Panc1 (cell line): ENCODE measurements at regions not wholly inside any gene's neighbourhood (a gene's known extent, or its start where the extent isn't known, plus 50 kb on each side); places are given as distances from the start of the nearest gene placed in this dataset.

Experiments used
- ATAC-seq: fragments of 200-7000 bp; cut with Tn5 transposase; 2 replicates; pipeline ENCODE4 v1.9.1; 2020; ENCODE audit warnings: mild to moderate bottlenecking, moderate library complexity
- BruUV-seq: library from RNA; stranded (reverse); fragments of 400-500 nt; replicated peaks from 2 replicates; lab custom pipeline; 2021; lab: Mats Ljungman, UMichigan
- CTCF ChIA-PET: fragments of 300-600 bp; sonication (Branson Sonifier 250); formaldehyde crosslinking; loops from one replicate; lab custom pipeline; 2022; ENCODE audit warnings: antibody characterized with exemption; lab: Charles Lee
- POLR2A ChIA-PET: fragments of 300-600 bp; sonication (Branson Sonifier 250); formaldehyde crosslinking; loops from one replicate; lab custom pipeline; 2022; ENCODE audit warnings: antibody characterized with exemption; lab: Charles Lee
- DNase-seq: peaks from one replicate; pipeline ENCODE4 v3.0.0-alpha.2; 2010; ENCODE audit warnings: low read depth, low spot score
- H3K27ac ChIP-seq: 2 replicates; pipeline ENCODE4 v1.5.1; 2011; ENCODE audit warnings: mild to moderate bottlenecking, low read length, inconsistent platforms
- H3K27me3 ChIP-seq: fragments of 200-500 bp; sonication (Bioruptor generic); 2 replicates; pipeline ENCODE4 v1.6.0; 2014; ENCODE audit warnings: low read length, inconsistent platforms; ENCODE audit not compliant: control insufficient read depth, insufficient read depth
- H3K36me3 ChIP-seq: fragments of 200-500 bp; sonication (Bioruptor generic); 2 replicates; pipeline ENCODE4 v1.5.1; 2014; ENCODE audit warnings: inconsistent platforms, mild to moderate bottlenecking, low read length, moderate library complexity; ENCODE audit not compliant: control insufficient read depth, insufficient read depth
- H3K4me1 ChIP-seq: 2 replicates; pipeline ENCODE4 v1.5.1; 2011; ENCODE audit warnings: inconsistent platforms, mild to moderate bottlenecking, low read length, moderate library complexity; ENCODE audit not compliant: control insufficient read depth, insufficient read depth
- H3K4me3 ChIP-seq, 2 experiments: 2 replicates each; pipeline ENCODE4 v1.5.1; 2011 to 2012; ENCODE audit warnings: low read depth in 2 of 2, low read length in 2 of 2, mild to moderate bottlenecking in 2 of 2, inconsistent platforms in 1 of 2, moderate library complexity in 1 of 2
- H3K9me3 ChIP-seq: fragments of 200-500 bp; sonication (Bioruptor generic); 2 replicates; pipeline ENCODE4 v1.5.1; 2014; ENCODE audit warnings: low read depth, mild to moderate bottlenecking, inconsistent platforms, low read length, moderate library complexity; ENCODE audit not compliant: control insufficient read depth, insufficient read depth
- CTCF ChIP-seq: fragments of 450-650 bp; IDR thresholded peaks from 2 replicates; pipeline ENCODE4 v1.5.1; 2017; ENCODE audit warnings: mild to moderate bottlenecking
- POLR2AphosphoS5 ChIP-seq: IDR thresholded peaks from 2 replicates; pipeline ENCODE4 v1.6.1; 2012; ENCODE audit warnings: mild to moderate bottlenecking, low read depth, low read length, moderate library complexity
- REST ChIP-seq, 2 experiments: IDR thresholded peaks; 2 replicates each; pipeline ENCODE4 v1.6.1; 2011 to 2012; ENCODE audit warnings: low read depth in 2 of 2, control low read depth in 1 of 2, low read length in 1 of 2, mild to moderate bottlenecking in 1 of 2, moderate library complexity in 1 of 2; ENCODE audit not compliant: insufficient read depth in 1 of 2
- SIN3A ChIP-seq: IDR thresholded peaks from 2 replicates; pipeline ENCODE4 v1.6.1; 2012; ENCODE audit warnings: low read depth, mild to moderate bottlenecking, low read length, moderate library complexity, borderline replicate concordance; ENCODE audit not compliant: insufficient read depth
- TCF7L2 ChIP-seq: IDR thresholded peaks from 2 replicates; pipeline ENCODE4 v1.6.1; 2011; ENCODE audit warnings: mild to moderate bottlenecking, low read depth, low read length, inconsistent platforms
- in situ Hi-C: cut with HindIII; loops from 2 replicates; pipeline ENCODE4 v1.10.0; 2016; ENCODE audit warnings: low sequenced_read_pairs, low pct_unique_long_range_greater_than_20kb
- intact Hi-C: fragments of 100-400 bp; cut with micrococcal nuclease; formaldehyde crosslinking; loops from one replicate; pipeline ENCODE4 v1.10.0; 2022; ENCODE audit not compliant: unreplicated experiment

GRCh38 chr2:240269886-240270285 lies 129.4 kb upstream of the OTOS start:
- CTCF ChIA-PET, result no interaction called here
- BruUV-seq, result no TSS peak
- no peaks in the 10 kb centered on the region for H3K36me3 ChIP-seq
- in situ Hi-C loops (no loop called here), intact Hi-C loops (no loop called here)
- no peak overlapping the region for H3K27ac ChIP-seq
- DNase-seq (no peak), ATAC-seq (no peak)
- no peak overlapping the region for H3K4me3 ChIP-seq
- peaks cover 18% of the 10 kb centered on the region for H3K9me3 ChIP-seq
- POLR2A ChIA-PET, result interaction anchor here (0.6 kb wide), 1 partner anchor 146 kb away, joined by 6 read pairs; no protein-coding TSS in a partner anchor
- peaks cover 7% of the 10 kb centered on the region; the same call in 1 of the 2 replicates for H3K27me3 ChIP-seq
- TF ChIP-seq CTCF, result no peak
- TF ChIP-seq SIN3A, result no peak
- no peak for TF ChIP-seq REST (IDR thresholded peaks at IDR 0.05; ENCODE audit: insufficient read depth in 1 of 2, low read depth in 2 of 2, low read length in 1 of 2)
- no peak for TF ChIP-seq POLR2AphosphoS5
- TF ChIP-seq TCF7L2, result no peak
- H3K4me1 ChIP-seq, result no peaks in the 10 kb centered on the region

GRCh38 chr2:240271716-240272341 lies 131.4 kb upstream of the OTOS start:
- H3K4me1 ChIP-seq, result no peaks in the 10 kb centered on the region
- no TSS peak for BruUV-seq
- no peaks in the 10 kb centered on the region for H3K36me3 ChIP-seq
- ChIA-PET POLR2A (no interaction called here), CTCF (no interaction called here)
- H3K27me3 ChIP-seq, result peaks cover 13% of the 10 kb centered on the region; the same call in 1 of the 2 replicates
- TF ChIP-seq POLR2AphosphoS5 (no peak), TCF7L2 (no peak), REST (IDR thresholded peaks at IDR 0.05; ENCODE audit: insufficient read depth in 1 of 2, low read depth in 2 of 2, low read length in 1 of 2) (no peak), CTCF (no peak), SIN3A (no peak)
- in situ Hi-C loops, result no loop called here
- ATAC-seq, result no peak
- H3K27ac ChIP-seq, result no peak overlapping the region
- intact Hi-C loops, result no loop called here
- no peak overlapping the region for H3K4me3 ChIP-seq
- DNase-seq, result no peak
- H3K9me3 ChIP-seq, result peaks cover 18% of the 10 kb centered on the region
